NCI-H460 (cell line): ENCODE measurements at regions not wholly inside any gene's neighbourhood (a gene's known extent, or its start where the extent isn't known, plus 50 kb on each side); places are given as distances from the start of the nearest gene placed in this dataset.
"Not testable (repeated sequence)": the region's sequence is repeated elsewhere in the genome, so short reads cannot be mapped to it uniquely, and the experiment has no call there.

Experiments
- DNase-seq: peaks from one replicate; pipeline ENCODE4 v3.0.0-alpha.2; 2016; ENCODE audit warnings: low read depth; ENCODE audit errors: extremely low read depth

GRCh38 chr5:136631186-136631585 is 265.8 kb upstream of the TRPC7 start:
- no peak for DNase-seq

- DNase-seq, result no peak
Measured at GRCh38 chr5:136629125-136629792, 263.9 kb upstream of the TRPC7 start.

DNA sequence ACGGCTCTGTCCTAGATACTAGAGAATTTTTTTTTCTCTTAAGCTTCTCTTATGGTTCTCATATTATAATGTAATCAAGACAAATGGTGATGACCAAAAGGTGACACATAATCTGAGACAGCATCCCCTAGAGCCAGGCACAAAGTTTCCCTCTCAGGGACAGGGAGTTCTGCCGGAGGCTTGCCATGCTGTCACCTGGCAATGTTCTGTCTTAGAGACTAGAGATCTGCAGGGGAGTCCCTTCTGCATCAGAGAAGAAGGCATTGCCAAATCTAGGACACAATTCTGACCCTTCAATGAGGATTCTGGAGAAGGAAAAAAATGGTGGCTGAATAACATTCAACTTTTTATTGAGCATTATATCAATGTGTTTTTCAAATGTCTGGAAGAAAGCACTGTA is 261.2 kb upstream of the TRPC7 start:
- DNase-seq, result no peak

GRCh38 chr5:136622747-136623146 is 257.4 kb upstream of the TRPC7 start:
- no peak for DNase-seq

- no peak for DNase-seq
Measured at GRCh38 chr5:136621743-136622142, 256.4 kb upstream of the TRPC7 start.

- DNase-seq, result no peak
Measured at GRCh38 chr5:136620621-136621020, 255.3 kb upstream of the TRPC7 start.

GRCh38 chr5:136620016-136620419 is 254.7 kb upstream of the TRPC7 start:
- no peak for DNase-seq

DNA sequence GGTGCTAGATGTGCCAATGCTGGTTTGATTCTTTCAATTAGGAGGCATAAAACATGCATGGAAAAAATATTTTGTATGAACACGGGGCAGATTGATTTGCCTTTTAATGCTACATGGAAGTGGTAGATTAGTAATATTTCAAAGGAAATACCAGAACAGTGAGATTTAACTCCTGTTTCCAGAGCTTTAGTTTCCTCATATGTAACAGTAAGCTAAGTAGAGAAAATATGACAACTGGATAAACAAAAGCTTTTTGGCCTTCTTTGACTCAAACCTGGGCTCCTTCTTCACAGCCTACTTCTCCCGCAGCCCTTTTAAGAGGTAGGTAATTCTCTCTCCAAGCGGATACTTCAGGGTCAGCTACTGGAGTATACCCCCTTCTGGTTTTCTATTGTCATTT is 254.2 kb upstream of the TRPC7 start:
- no peak for DNase-seq

DNA sequence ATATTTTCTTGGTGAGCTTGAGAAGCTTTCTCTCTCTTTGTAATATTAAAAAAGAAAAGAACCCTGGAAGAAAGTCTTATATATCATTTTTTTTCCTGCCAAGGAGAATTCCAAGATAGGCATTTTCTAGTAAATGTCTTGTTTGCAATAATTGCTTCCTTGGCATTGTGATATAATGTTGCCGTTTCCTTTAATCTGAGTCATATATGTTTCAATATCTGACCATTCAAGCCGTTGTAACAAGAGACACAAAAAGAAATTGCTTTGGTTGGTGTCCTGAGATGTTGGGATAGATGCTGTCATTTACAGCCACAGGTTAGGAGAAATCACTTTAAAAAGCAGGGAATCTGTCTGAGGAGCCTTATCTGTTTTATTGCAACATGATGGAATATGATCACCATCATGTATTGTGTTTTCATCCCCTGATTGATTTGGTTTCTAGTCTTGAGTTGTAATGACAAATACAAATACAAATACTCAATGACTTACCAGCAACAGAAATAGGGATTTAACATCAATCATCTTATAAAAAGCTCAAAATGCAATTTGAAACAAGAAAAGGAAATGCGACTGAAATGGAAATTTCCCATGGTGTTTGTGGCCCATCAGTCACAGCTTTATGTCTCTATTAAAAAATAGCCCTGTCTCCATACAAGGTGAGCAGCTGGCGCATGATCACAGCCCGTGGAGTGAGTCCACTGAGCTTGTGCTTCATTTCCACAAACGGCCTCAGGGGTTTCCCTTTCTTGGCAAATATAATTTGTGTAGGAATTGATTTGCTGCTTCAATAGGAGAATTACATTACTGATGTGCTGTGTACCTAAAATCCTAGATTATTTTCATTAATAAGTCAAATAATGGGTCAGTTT is 250.1 kb upstream of the TRPC7 start:
- no peak for DNase-seq

- DNase-seq, result no peak
Measured at GRCh38 chr5:136613230-136613629, 247.9 kb upstream of the TRPC7 start.

- DNase-seq, result no peak
Measured at GRCh38 chr5:136605638-136606037, 240.3 kb upstream of the TRPC7 start.

- no peak for DNase-seq
Measured at GRCh38 chr5:136600306-136600705, 235.0 kb upstream of the TRPC7 start.

DNA sequence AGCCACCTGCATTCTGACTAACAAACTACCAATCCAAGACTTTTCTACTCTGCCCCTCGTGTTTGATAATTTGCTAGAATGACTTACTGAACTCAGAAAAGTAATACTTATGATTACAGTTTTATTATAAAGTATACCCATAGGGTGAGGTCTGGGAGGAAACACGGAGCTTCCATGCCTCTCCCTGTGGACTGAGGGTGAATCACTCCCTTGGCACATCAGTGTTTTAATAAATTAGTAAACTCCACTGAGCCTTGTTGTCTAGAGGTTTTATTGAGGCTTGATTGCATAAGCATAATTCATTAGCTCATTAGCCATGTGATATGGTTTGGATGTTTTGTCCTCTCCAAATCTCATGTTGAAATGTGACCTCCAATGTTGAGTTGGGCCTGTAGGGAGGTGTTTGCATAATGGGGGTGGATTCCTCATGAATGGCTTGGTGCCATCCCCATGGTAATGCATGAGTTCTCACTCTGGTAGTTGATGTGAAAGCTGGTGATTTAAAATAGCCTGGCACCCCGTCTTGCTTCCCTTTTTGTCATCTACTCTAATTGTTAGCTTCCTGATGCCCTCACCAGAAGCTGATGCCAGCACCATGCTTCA is 233.6 kb upstream of the TRPC7 start:
- no peak for DNase-seq

DNA sequence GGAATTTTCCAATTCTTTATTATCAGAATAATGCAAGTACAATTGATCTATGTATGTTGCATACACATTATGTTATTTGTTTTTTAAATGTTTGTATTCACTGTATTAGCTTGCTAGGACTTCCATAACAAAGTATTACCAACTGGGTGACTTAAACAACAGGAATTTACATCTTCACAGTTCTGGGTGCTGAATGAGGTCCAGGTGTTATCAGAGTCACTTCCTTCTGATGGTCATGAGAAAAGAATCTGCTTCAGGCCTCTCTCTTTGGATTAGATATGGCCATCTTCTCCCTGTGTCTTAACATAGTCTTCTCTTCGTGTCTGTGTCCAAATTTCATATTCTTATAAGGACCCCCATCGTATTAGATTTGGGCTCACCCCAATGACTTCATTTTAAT is 229.1 kb upstream of the TRPC7 start:
- DNase-seq, result no peak

GRCh38 chr5:136590581-136590980 is 225.2 kb upstream of the TRPC7 start:
- no peak for DNase-seq

DNA sequence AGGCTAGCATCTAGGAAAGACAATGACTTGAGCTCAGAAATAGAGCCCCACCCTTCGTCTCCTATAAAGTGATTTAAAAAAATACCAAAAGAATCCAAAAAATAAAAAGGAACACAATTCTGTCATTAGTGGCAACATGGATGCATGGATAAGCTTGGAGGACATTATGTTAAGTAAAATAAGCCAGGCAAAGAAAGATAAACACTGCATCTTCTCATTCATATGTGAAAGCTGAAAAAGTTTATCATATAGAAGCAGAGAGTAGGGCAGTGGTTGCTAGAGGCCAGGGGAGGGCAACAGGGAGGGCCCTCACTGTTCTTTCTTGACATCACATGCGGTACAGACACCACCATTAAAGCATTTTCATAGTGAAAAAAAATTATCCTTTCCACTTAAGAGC is 220.9 kb upstream of the TRPC7 start:
- DNase-seq, result no peak

DNA sequence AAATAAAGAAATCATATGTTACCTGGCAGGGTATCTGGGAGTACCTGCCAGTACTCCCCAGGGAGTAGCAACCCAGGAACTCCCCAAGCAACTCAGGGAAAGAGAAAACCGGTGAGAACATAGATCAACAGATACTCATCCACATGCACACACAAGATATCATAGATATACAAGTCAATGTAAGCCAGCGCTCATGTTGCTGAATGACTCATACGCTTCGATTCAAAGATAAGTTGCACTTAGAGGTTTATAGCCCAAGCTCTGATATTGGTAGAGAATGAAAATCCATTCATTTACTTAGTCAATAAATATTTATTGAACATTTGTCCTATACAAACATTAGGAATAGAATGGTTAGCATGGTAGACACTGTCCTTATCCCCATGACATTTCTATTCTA is 219.1 kb upstream of the TRPC7 start:
- DNase-seq, result no peak

DNA sequence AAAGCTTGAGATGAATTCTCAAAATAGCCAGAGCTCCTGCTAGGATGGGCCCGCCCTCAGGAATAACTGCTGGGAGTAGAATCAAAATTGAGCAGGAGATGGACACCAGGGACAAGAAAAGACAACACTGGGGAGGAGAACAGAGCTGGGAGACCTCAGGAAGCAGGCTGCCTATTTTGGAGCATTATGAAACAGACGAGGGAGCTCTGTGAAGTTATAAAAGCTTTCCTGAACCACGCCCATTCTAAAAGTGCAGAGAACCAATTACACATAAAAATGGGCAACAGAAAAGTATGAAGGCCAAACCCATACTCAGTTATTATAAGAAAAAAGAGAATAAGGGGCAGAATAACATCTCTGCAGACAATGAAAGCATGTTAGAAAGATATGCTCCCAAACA is 213.9 kb upstream of the TRPC7 start:
- no peak for DNase-seq

DNA sequence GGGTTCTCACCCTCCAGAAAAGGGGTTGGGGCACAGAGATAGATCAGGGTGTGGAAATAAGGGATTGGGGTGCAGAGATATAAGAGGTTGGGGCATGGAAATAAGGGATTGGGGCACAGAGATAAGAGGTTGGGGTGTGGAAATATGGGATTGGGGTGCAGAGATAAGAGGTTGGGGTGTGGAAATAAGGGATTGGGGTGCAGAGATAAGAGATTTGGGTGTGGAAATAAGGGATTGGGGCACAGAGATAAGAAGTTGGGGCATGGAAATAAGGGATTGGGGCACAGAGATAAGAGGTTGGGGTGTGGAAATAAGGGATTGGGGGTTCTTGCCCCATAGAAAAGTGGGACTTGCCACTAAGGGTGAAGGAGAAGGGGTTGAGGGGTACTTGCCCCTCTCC is 204.5 kb upstream of the TRPC7 start:
- not testable (repeated sequence) for DNase-seq

DNA sequence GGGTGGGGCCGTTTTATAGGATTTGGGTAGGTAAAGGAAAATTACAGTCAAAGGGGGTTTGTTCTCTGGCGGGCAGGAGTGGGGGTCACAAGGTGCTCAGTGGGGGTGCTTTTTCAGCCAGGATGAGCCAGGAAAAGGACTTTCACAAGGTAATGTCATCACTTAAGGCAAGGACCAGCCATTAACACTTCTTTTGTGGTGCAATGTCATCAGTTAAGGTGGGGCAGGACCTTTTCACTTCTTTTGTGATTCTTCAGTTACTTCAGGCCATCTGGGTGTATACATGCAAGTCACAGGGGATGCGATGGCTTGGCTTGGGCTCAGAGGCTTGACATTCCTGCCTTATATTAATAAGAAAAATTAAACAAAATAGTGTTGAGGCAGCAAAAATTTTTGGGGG is 200.1 kb upstream of the TRPC7 start:
- DNase-seq, result not testable (repeated sequence)

DNA sequence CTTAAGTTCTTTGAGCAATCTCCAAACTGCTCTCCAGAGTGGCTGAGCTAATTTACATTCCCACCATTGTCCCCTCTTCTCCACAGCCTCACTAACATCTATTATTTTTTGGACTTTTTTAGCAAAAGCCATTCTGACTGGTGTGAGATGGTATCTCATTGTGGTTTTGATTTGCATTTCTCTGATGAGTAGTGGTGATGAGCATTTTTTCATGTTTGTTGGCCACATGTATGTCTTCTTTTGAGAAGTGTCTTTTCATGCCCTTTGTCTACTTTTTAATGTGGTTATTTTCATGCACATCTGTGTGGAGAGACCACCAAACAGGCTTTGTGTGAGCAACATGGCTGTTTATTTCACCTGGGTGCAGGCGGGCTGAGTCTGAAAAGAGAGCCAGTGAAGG is 199.7 kb upstream of the TRPC7 start:
- DNase-seq, result not testable (repeated sequence)

GRCh38 chr5:136564431-136564830 is 199.1 kb upstream of the TRPC7 start:
- not testable (repeated sequence) for DNase-seq
